Esophagus squamous epithelium (tissue), 4 donors: ENCODE measurements at regions not wholly inside any gene's neighbourhood (a gene's known extent, or its start where the extent isn't known, plus 50 kb on each side); places are given as distances from the start of the nearest gene placed in this dataset.

Experiments
- CTCF ChIP-seq, 6 experiments: fragments of 450-650 bp in 4 of 6; fragments of 200-600 bp in 2 of 6; sonication (generic) in 2 of 6; IDR thresholded peaks; one replicate each; pipeline ENCODE4 v1.5.1; 2016 to 2019; ENCODE audit warnings: antibody characterized with exemption in 6 of 6, mild to moderate bottlenecking in 4 of 6, moderate library complexity in 4 of 6
- POLR2A ChIP-seq, 4 donors: fragments of 450-650 bp; IDR thresholded peaks; one replicate each; pipeline ENCODE4 v1.6.1; 2017; ENCODE audit warnings: antibody characterized with exemption in 4 of 4, mild to moderate bottlenecking in 4 of 4, moderate library complexity in 3 of 4

GRCh38 chr9:16982780-16983310, 112.4 kb upstream of the BNC2 start:
- no peak for TF ChIP-seq CTCF (IDR thresholded peaks at IDR 0.05)
- no peak for TF ChIP-seq POLR2A (IDR thresholded peaks at IDR 0.05)
